HUDEP-2 (cell line): ENCODE measurements at regions not wholly inside any gene's neighbourhood (a gene's known extent, or its start where the extent isn't known, plus 50 kb on each side); places are given as distances from the start of the nearest gene placed in this dataset.

Experiments
- DNase-seq, 76 experiments: peaks; one replicate each; lab custom pipeline; 2025; ENCODE audit not compliant: unreplicated experiment in 76 of 76; lab: John Stamatoyannopoulos, UW

DNA sequence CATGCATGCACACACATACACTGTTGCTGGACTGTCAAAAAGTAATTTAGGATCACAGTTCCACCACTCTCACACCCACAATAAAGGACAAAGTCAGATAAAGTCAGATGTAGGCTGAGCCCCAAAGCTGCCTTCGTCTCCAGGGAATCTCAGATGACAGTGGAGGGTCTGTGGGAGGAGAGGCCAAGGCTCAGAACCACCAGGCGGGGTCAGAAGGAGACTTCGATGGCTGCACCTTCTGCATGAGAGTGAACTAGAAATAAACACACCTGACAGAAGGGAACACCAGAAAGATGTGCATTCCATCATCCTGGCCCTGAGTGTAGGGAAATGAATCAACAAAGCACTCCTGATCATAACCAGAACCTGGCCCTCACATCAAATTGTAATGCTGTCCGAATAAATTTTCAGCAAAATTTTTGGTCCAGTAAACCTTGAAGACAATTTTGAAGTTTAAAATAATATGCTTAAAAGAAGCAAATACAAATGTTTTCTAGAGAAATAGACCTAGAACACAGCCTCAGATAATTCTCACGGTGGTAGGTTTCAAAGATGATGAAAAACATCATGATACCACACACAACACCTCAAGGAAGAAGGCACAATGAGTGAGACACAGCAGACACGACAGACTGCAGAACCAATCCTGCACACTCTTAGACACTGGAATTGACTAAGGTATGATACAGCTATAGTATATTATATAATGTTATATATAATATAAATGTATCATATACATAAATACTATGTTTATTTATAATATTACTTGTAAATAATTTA, 269.8 kb upstream of the KLF6 start:
- no peak for DNase-seq

DNA sequence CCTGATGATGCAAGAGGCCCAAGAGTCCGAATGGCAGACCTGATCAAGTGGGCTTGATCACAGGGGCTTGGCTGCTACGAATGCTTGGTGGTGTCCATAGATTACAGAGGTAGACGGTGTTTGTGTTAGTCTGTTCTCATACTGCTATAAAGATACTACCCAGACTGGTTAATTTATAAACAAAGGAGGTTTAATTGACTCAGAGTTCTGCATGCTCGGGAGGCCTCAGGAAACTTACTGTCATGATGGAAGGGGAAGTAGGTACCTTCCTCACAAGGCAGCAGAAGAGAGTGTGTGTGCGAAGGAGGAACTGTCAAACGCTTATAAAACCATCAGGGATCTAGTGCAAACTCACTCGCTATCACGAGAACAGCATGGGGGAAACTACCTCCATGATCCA, 268.9 kb upstream of the KLF6 start:
- no peak for DNase-seq

DNA sequence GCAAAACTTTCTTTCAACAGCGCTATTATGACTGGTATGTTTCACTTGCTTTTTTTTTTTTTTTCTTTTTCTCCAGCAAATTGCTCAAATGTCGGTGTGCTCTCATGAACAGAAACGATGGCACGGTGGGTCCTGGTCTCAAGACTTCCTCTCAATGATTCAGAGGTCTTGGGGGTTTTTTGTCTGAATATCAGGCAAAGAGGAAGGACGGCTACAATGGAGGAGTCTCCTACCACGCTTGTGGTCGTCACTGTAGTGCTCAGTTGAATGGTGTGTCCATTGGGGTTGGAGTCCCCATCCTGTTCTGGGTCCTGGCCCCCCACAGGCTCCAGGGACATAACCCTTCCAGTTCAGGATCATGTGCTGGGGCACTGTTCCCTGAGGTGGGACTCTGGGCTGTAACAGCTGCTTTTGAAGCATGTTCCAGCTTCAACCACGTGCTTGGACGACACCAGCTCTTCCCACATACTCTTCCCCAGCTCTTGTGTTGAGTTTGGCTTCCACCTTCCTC, 266.7 kb upstream of the KLF6 start:
- no peak for DNase-seq

DNA sequence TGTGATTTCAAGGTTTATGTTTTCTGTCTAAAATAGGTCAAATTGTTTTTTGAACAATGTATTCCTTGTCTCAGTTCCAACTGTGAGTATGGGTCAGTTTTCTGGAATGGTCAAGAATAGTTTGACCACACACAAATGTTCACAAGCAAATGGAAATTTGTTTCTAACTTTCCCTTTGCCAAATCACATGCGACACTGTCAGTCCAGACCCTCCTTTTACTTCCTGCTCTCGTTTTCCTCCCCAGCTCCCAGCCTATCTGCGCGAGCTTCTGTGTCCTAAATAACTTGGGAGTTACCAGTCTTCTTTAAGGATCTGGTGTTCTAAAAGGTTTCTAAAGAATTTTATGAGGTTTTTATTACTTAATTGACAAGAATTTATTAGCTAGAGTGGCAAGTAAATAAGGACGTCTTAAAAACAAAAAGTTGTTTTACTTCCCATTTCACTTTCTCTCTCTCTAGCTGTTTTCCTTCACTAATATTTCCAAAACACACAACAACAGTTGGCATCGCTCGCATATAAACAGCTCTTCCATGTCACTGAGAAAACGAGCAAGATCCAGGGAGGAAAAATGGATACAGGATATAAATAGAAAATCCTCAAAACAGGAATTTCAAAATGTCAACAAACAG, 266.1 kb upstream of the KLF6 start:
- DNase-seq, result no peak

DNA sequence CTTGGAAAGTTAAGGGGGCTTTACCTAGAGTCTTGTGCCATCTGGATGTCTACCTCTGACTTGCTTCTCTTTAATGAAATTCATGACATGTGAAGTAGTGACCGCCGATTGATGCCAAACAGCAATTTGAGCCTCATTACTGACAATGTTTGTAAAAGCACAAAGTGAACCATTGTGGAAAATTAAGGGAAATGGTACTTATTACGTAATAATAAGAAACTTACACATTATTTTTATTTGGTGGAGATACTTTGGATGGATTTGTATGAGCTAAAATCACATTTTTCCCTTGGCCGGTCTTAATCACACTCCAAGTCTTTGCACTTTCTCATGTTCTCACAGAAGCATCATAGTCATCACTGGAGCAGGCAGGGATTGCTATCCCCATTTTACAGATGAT, 265.1 kb upstream of the KLF6 start:
- DNase-seq, result no peak

DNA sequence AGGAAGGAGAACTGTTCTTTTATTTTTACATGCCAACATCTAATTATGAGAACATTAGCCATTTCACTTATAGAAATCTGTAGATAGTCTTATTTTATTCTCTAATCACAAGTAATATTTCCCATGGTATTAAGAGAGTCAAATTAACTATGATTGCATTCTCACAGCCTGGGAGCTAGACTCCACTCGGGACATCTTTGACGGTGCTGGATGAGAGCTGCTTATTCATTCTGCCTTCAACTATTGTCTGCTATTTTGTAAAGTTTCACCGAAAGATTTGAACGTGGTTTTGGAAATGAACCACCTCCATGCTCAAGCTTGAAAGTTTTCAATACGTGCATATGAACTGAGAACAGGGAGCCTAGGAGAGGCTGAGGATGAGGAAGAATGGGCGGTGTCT, 264.3 kb upstream of the KLF6 start:
- DNase-seq, result no peak

DNA sequence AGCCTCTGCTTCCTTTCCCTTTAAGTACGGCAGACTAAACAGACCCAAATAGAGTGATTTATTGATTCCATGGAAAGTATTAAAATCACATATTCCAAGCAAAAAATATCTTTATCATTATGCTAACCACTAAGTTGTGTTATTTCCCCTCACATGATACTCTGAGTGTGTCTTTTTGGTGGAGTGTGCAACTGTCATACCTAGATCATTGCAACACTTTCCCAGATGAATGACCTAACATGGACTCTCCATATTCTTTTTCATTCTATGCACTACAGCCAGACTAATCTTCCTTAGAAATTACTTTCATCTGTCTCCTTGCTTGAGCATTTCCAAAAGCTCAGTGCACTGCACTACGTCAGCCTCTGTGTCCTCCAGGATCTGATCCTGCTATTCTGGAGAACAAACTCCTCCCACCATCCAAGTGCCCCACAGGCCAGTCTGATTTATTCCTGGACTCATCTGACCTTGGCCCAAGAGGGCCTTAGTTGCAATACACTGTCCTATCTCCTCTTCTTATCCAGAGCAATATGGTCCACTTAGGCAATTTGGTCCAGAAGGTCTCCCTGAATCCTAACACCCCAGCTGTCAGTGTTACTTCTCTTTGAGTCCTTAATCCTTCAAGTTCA, 263.3 kb upstream of the KLF6 start:
- DNase-seq, result no peak

DNA sequence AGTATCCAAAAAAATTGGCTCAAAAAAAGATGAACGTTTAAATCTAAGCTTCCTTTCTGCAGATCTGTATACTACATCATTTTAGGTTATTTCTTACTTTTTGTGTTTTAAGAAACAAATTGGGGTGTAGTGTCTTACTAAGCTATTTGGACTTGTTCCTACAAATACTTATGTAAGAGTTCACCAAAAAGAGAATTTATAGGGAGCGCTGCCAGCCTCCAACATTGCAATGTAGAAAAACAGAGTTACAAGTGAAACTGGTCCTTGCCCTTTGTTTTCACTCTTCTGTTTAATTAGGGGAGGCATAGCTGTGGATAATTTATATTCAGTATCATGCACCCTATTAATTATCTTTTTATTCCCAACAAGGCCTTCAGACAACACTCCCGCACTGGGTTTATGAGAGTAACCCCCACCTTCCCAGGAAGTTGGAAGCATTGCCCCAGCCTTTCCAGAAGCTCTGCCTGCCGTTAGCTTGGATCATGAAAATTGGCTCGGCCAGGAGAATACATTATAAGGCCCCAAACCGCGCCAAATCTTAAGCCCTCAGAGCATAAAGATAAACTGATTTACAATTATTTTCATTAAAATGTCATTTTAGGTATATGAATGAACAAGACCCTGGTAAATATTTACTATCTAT, 261.8 kb upstream of the KLF6 start:
- no peak for DNase-seq

DNA sequence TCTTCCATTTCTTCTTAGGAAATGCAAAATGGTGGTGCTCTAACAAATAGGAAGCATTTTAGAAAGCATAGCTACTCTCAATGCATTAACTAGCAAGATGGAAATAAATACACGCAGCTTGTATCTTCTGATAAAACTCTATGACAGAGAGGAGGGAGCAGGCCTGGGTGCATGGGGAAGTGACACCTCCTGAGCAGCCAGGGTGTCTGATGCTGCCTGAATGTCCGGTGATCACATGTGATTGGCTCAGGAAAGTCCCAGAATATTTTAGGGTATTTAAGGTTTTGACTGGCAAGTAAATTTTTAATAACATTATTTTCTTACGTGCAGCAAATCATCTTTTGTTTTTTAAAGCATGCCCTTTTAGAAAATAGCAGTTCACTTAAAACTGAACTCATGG, 261.0 kb upstream of the KLF6 start:
- DNase-seq, result no peak

DNA sequence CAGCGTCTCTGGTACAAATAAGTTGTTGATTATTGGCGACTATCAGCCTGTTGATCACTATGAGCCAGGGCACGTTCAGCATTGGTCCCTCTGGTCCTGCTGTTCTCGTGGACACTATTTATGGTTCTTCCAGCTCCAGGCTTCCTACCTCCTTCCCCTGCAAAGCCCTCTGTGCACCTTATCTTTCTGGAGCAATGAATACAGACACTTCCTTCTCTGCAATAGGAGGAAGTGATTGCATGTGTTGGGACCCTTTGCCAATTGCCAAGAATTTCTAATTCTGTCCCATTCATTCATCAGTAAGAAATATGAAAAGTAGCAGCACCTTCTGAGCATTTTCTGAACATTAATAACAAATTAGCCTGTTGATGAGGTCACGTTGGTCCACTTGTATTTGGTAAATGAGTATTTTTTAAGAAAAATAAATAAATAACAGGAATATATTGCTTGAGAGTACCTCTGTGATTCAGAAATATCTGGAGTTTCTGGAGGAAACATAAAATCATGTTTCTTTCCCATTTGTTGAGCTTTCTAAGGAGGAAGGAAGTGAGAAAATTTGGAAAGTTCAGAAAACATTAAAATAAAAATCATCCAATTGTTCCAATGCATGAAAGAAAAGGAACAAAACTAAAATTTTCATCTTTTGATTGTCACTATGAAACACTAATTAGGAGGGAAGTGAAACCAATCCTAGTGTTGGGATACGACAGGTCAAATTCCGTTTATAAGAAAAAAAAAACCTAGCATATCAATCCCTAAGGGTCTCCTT, 259.1 kb upstream of the KLF6 start:
- no peak for DNase-seq

DNA sequence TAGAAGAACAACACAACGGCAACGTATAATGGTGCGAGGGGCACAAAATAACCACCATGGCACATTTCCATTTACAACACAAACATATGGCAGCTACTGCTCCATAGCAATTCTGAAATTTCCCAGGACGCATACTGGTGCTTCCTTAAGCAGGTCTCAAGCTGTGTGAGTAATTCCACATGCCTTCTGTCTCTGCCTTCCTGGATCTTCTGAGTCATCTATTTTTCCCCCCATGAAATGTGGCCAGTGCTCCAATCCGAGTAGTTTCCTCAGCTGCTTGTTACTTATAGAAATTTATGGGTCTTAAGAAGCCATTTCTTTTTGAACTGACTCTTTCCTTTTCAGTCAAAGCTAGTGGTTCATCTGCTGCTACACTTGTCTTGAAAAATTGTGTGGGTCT, 256.6 kb upstream of the KLF6 start:
- DNase-seq, result no peak

DNA sequence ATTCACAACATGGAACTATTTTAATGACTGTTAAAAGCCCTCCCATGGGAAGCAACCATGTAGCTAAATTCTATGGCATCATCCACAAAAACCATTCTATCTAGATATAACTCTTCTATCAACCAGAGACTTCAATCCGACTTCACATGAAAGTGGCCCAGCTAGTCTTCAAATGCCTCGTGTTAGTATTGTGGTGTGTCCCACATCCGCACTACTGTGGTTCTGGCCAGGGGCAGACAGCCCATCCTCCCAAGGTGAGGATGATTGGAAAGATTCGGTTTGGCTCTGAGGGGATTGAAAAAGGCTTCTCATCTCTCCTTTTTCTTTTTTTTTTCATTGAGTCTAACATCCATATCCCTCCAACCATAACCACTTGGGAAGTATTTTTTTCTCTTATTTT, 253.0 kb upstream of the KLF6 start:
- no peak for DNase-seq

DNA sequence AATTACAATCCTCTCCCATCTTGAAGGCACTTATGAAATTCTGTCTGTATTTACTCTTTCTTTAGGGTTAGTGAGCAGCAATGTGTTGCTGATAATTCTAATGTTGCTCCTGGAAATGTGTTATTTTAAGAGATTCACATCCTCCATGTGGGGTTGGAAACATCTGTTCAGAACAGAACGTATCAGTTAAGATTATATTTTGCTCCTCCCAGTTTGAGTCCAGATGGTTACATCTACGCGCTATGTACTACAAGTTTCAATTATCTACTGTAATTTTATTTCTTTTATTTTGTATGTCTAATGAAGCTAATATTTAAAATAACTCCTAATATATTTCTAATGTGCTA, 250.6 kb upstream of the KLF6 start:
- no peak for DNase-seq

DNA sequence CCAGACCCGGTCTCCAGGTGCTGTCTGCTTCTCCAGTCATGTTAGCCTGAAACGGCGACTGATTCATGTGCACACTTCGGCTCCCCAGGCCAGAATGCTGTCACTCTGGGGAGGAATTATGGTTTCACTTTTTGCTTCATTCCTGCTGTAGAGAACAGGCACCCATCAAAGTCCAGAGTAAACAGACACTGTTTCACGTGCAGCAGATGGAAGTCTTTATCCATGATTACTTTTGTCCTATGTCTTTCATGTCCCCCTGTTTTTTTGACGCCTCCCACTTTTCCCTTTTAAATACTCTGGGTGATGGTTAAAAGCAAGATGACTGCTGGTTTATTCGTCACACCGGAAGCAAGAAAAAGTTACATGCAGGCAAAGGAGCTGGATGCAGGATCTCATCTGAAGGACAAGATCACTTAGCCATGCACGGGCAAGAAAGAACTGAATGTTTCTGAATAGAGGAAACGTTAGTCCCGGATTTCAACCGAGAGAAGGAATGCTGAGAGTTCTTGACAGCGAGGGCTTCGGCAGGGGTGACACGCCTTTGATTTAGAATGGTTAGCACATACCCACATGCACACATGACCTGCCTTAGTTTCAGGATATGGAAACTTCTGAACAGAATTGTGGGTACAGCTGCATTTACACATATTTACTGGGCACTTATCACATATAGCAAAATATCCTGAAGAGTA, 250.0 kb upstream of the KLF6 start:
- DNase-seq, result no peak

DNA sequence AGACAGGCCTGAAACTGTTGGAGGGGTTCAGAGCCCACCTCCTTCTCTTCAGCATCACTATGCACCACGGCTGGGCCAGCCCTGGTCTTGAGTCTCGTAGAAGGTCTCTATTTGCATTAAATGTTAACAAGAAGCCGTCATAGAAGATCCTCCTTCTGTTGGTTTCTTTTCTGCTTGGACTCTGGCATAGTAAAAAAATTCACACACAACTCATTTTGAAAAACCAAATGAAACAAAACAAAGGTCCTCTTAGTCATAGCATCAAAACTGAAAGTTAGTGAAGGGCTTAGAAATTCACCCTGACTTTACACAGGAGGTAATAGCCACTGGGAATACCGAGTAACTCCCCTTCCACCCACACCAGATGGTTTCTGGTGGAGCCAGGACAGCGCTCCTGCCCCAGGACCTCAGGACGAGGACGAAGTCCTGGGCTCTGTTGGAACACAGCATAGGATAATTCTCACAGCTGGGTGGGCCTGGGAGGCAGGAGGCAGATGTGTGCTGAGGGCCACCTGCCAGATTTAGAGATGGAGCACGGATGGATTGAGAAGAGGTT, 248.4 kb upstream of the KLF6 start:
- DNase-seq, result no peak

DNA sequence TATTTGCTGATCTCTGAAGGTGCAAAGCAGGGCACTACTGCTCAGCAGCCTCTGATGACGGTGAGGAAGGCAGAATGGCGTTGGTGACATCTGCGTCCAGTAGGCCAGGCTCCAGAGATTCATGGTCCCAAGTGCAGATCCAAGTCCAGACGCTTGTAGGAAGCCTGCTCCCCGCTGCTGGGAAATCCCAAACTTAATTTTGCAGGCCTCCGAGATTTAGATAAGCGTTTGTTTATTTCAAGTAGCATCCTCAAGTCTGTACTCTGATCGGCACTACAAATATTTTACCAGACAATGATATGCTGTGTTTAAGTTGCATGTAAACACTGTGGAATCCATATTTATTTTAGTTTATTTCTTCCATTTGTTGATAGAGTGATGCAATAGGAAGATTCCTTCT, 244.9 kb upstream of the KLF6 start:
- no peak for DNase-seq

DNA sequence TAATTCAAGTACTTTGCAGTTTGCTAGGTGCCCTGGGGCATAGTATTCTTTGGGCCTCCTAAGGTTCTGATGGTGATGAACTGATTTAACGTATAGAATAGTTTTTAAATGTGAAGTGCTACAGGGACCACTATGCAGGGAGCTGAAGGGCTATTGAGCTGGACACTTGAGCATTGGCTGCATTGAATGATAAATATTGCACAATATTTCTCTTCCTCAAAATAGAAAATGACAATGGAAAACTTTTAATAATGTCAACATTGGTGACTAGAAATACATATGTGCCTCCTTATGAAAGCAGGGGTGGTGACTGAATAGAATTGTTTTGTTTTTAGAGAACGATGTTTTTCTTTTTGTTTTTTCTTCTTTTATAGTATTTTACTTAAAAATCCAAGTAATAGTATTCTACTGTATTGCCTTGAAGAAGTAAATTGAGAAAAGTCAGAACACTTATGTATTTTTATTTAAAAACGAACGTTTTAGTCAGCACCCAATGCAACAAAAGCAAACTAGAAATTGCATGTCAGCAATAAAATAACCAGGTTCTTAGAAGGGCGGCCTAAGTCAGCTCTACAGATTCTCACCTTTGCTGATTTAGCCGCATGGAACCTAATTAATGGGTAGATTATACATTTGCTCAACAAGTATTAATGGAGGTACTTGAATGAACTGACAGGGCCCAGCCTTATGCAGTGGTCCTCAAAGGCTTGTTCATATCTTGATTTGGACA, 244.0 kb upstream of the KLF6 start:
- no peak for DNase-seq

DNA sequence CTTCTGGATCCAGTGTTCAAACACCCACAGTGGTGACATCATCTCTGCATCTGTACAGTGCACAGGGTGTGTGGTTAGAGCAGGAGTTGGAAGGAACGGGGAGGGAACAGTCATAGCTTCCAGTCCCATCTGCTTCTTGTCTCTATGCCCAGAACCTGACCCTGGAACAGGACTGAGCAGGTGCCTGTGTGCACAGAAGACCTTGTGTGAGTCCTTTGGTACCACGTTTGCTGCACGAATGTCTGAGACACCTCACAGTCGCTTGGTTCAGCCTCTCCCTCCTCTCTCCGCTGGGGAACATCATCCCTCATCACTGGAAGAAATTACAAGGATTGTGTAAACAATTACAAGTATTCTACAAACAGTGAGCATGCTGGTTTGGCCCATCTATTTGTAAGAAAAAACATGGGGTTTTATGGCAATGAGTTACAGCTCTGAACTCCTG, 243.0 kb upstream of the KLF6 start:
- no peak for DNase-seq

DNA sequence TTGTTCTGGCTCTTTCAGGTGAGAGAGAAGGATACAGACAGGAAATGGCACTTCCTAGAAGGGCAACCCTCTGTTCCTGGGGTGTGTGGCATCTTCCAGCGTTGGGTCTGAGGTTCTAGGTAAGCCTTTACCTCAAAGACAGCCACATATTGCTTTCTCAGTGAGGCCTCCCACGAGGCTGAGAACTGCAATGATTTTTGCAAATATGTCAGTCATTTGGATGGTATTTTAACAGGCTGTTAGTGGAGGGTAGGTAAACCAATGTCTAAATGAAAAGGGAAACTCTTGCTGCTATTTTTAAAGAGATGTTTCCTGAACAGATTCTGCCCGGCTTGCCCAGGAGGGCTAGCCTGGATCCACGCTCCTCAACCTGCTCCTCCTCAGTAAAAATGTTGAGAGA, 240.3 kb upstream of the KLF6 start:
- DNase-seq, result no peak
